K562 (cell line): ENCODE measurements at regions not wholly inside any gene's neighbourhood (a gene's known extent, or its start where the extent isn't known, plus 50 kb on each side); places are given as distances from the start of the nearest gene placed in this dataset.

ENCODE experiments used
- BRCA1 ChIP-seq, 2 experiments: fragments of 450-650 bp in 1 of 2; sonication (generic) in 1 of 2; formaldehyde crosslinking in 1 of 2; IDR thresholded peaks; 2 replicates each; pipeline versions ENCODE4 v1.5.0 to v1.6.1; 2017 to 2020; ENCODE audit warnings: mild to moderate bottlenecking in 1 of 2, missing genetic modification reagents in 1 of 2
- CBX5 ChIP-seq: IDR thresholded peaks from 2 replicates; pipeline ENCODE4 v1.6.1; 2014; ENCODE audit warnings: low read depth, borderline replicate concordance
- EZH2 ChIP-seq: IDR thresholded peaks from 2 replicates; pipeline ENCODE4 v1.6.1; 2012; ENCODE audit warnings: low read depth, mild to moderate bottlenecking, inconsistent platforms, low read length, borderline replicate concordance
- PCBP1 ChIP-seq: fragments of 200-400 bp; formaldehyde crosslinking; IDR thresholded peaks from 2 replicates; pipeline ENCODE4 v1.6.1; 2018; ENCODE audit warnings: mild to moderate bottlenecking, low read depth, low read length; ENCODE audit not compliant: poor library complexity, severe bottlenecking
- POLR2AphosphoS5 ChIP-seq: IDR thresholded peaks from 2 replicates; pipeline ENCODE4 v1.6.1; 2011; ENCODE audit warnings: mild to moderate bottlenecking, low read depth, low read length, moderate library complexity; ENCODE audit not compliant: control insufficient read depth, insufficient read depth
- RBBP5 ChIP-seq: fragments of 200-600 bp; sonication (generic); IDR thresholded peaks from 2 replicates; pipeline ENCODE4 v1.6.1; 2012; ENCODE audit warnings: borderline replicate concordance, mild to moderate bottlenecking, low read length, control low read depth, inconsistent platforms; ENCODE audit not compliant: insufficient read depth, poor library complexity, severe bottlenecking
- TCF7L2 ChIP-seq: fragments of 150-350 bp; IDR thresholded peaks from 2 replicates; pipeline ENCODE4 v1.6.1; 2016; ENCODE audit warnings: low read depth, mild to moderate bottlenecking, low read length, moderate library complexity
- TOE1 ChIP-seq, 2 experiments: fragments of 450-650 bp in 1 of 2; sonication (generic) in 1 of 2; formaldehyde crosslinking in 1 of 2; IDR thresholded peaks; 2 replicates each; pipeline versions ENCODE4 v1.7.1 to v1.8.0; 2016 to 2022; ENCODE audit warnings: borderline replicate concordance in 2 of 2, mild to moderate bottlenecking in 2 of 2, antibody characterized with exemption in 1 of 2, inconsistent platforms in 1 of 2, low read depth in 1 of 2, missing genetic modification reagents in 1 of 2, moderate library complexity in 1 of 2
- ZNF239 ChIP-seq: fragments of 250-450 bp; sonication (Bioruptor Pico); IDR thresholded peaks from 2 replicates; pipeline ENCODE4 v1.4.0; 2020; ENCODE audit warnings: mild to moderate bottlenecking
- ZNF324 ChIP-seq: fragments of 250-450 bp; sonication (Bioruptor Pico); IDR thresholded peaks from 2 replicates; pipeline ENCODE4 v1.4.0; 2020; ENCODE audit warnings: mild to moderate bottlenecking
- ZNF644 ChIP-seq: fragments of 200-800 bp; sonication (Bioruptor generic); IDR thresholded peaks from 2 replicates; pipeline ENCODE4 v1.6.1; 2016; ENCODE audit warnings: low read depth, missing genetic modification characterization, missing compliant biosample characterization

DNA sequence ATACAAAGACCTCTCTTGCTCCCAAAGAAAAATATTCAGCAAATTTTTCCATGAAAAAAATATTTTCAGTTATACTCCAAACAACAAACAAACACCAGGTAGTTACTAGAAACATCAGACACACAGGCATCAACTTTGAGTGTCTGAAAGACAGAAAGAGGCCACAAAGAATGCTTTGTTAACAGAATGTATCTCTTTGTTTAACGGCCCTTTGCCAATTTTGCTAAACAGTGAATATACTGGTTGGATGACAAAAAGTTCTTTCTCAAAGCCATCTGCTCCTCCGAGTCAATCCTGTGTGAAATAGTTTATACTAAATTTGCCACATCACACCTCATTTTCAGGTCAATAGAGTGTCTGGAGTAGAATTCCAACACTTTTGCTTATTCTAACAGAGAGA, 216.7 kb upstream of the PHF14 start:
- TF ChIP-seq RBBP5 (no peak), TCF7L2 (no peak), CBX5 (no peak), TOE1 (IDR thresholded peaks at IDR 0.05; ENCODE audit: borderline replicate concordance) (no peak), TOE1 (CRISPR knock-in tag; IDR thresholded peaks at IDR 0.05; ENCODE audit: borderline replicate concordance, low read depth) (no peak), PCBP1 (no peak), BRCA1 (IDR thresholded peaks at IDR 0.05) (no peak), BRCA1 (CRISPR knock-in tag; IDR thresholded peaks at IDR 0.05) (no peak), ZNF239 (CRISPR knock-in tag) (no peak), ZNF644 (no peak), ZNF324 (no peak), POLR2AphosphoS5 (no peak), EZH2 (no peak)
